Activated CD4-positive, alpha-beta T cell treated with anti-CD3 and anti-CD28 coated beads for 48 hours (primary cell): ENCODE measurements at regions not wholly inside any gene's neighbourhood (a gene's known extent, or its start where the extent isn't known, plus 50 kb on each side); places are given as distances from the start of the nearest gene placed in this dataset.
"Not testable (repeated sequence)": the region's sequence is repeated elsewhere in the genome, so short reads cannot be mapped to it uniquely, and the experiment has no call there.

Experiments used
- DNase-seq: peaks from one replicate; pipeline ENCODE4 v3.0.0-alpha.2; 2020

DNA sequence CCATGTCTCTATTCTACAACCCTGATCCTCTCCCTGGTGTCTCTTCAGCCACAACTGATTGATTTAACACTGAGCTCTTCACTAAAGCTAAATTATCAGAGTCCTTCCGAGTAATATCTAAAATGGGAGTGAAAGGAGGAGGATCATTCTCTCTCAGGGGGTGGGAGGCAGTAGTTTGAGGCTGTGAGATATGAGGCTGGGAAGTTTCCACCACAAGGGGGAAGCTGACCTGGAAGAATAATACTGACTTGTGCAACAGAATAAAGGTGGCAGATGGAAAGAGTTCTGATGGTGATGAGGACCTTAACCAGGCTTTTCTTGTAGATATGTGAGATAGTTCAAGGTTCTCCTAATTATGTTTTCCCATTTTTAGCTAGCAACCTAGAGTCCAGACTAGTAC, 241.6 kb upstream of the VKORC1L1 start:
- not testable (repeated sequence) for DNase-seq

DNA sequence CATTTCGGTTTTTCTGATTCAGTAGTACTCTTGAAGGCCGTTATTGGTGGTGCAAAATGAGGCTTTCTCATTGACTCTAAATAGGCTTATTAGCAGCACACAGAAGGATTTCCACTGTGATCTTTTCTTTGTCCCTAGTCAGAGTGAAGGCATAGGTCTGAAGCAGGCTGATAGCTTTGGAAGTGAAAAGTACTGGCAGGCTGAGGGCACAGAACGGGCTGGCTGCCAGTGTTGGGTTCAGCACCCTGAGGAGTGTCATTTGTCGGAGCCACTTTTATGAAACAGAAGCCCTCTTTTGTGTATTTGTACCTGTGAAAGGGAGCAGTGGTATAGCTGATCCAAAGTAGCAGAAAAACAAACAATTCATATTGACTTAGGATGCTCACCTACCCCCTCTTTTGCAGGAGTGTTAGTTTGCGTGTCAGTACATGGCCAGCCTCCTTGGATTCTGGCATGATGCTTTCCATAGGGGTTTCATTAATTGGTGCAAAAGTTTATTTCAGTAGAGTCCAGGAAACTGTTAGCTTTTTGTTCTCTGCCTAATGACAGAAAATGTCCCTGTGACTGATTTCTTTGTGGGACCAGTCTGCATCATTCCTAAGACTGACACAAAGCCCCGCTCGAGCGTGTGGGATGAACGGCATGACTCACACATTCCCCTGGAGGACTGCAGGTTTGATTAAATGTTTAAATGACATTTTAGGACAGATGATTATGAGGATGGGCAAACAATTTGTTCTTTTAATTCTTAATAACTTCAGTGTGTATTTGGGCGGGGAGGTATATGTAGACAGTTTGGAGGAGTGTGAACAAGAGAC, 239.1 kb upstream of the VKORC1L1 start:
- DNase-seq, result not testable (repeated sequence)

DNA sequence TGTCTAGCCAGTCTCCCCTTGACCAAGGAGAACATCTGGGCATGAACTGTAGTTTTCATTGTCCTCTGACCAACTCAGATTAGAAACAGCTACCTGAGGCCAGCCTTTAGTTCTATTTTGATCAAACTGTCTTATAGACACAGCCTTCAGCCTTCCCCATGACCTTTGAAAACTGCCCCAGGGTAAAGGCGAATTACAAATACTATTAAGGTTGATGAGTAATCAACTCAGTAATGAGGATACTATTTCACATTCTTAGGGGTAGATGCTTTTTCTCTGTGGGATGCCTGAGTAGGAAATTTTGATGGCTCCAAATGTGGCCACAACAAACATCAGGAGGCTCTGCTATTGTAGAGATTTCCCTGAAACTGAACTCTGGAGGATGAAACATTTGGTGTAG, 234.0 kb upstream of the VKORC1L1 start:
- not testable (repeated sequence) for DNase-seq

DNA sequence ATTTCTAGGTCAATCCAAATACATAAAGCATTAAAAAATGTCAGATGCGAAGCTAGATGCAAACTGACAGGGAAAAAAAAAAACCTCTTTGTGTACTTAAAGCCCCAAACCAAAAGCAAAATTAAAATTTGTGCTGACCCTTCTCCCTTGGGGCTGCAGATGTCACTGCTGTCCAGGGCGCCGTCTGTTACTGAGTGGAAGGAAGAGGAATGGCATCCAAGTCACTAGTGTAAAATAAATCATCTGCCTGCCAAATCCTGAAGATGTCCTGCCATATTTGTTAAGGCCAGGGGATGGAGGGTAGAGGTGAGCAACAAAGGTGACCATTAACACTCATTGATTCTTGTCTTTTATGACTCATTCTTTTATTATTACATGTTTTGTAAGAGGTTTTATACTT, 233.2 kb upstream of the VKORC1L1 start:
- not testable (repeated sequence) for DNase-seq

- not testable (repeated sequence) for DNase-seq
Observed at GRCh38 chr7:65643498-65643897, 229.4 kb upstream of the VKORC1L1 start.

GRCh38 chr7:65647153-65647964, 225.5 kb upstream of the VKORC1L1 start:
- not testable (repeated sequence) for DNase-seq

DNA sequence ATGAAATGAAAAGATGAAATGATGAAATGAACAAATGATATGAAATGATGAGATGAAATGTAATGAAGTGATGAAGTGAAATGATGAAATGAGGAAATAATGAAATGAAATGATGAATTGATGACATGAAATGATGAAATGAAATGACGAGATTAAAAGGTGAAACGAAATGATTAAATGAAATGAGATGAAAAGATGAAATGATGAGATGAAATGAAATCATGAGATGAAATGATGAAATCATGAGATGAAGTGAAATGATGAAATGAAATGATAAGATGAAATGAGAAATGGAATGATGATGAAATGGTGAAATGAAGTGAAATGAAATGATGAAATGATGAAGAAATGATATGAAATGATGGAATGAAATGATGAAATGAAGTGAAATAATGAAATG, 221.7 kb upstream of the VKORC1L1 start:
- not testable (repeated sequence) for DNase-seq

DNA sequence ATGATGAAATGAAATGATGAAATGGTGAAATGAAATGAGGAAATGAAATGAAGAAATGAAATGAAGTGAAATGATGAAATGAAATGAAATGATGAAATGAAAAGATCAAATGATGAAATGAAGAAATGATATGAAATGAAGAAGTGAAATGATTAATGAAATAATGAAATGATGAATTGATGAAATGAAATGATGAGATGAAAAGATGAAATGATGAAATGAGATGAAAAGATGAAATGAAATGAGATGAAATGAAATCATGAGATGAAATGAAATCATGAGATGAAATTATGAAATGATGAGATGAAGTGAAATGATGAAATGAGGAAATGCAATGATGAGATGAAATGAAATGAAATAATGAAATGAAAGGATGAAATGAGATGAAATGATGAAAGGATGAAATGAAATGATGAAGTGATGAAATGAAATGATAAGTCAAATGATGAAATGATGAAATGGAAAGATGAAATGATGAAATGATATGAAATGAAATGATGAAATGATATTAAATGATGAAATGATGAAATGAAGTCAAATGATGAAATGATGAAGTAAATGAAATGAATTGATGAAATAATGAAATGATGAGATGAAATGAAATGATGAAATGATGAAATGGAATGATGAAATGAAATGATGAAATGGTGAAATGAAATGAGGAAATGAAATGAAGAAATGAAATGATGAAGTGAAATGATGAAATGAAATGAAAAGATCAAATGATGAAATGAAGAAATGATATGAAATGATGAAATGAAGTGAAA, 220.9 kb upstream of the VKORC1L1 start:
- not testable (repeated sequence) for DNase-seq

DNA sequence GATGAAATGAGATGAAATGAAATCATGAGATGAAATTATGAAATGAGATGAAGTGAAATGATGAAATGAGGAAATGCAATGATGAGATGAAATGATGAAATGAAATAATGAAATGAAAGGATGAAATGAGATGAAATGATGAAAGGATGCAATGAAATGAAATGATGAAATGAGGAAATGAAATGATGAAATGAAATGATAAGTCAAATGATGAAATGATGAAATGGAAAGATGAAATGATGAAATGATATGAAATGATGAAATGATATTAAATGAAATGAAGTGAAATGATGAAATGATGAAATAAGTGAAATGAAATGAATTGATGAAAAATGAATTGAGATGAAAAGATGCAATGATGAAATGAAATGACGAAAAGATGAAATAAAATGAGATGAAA, 220.2 kb upstream of the VKORC1L1 start:
- not testable (repeated sequence) for DNase-seq

- not testable (repeated sequence) for DNase-seq
Observed at GRCh38 chr7:65656494-65657188, 216.2 kb upstream of the VKORC1L1 start.

DNA sequence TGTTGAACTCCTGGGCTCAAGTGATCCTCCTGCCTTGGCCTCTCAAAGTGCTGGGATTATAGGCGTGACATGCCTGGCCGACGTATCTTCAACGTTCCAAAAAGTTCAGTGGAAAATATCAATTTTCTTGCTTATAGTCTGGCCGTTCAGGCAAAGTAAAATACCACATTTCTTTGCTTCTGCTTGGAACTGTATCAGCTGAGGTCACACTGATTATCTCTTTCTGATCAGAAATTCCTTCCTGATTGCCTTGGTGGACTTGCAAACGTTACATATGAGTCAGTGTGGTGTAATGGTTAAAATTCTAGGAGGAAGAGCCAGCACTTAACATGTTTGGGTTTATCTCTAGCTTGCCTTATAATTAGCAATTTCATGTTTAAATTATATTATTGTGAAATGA, 189.5 kb upstream of the VKORC1L1 start:
- not testable (repeated sequence) for DNase-seq

DNA sequence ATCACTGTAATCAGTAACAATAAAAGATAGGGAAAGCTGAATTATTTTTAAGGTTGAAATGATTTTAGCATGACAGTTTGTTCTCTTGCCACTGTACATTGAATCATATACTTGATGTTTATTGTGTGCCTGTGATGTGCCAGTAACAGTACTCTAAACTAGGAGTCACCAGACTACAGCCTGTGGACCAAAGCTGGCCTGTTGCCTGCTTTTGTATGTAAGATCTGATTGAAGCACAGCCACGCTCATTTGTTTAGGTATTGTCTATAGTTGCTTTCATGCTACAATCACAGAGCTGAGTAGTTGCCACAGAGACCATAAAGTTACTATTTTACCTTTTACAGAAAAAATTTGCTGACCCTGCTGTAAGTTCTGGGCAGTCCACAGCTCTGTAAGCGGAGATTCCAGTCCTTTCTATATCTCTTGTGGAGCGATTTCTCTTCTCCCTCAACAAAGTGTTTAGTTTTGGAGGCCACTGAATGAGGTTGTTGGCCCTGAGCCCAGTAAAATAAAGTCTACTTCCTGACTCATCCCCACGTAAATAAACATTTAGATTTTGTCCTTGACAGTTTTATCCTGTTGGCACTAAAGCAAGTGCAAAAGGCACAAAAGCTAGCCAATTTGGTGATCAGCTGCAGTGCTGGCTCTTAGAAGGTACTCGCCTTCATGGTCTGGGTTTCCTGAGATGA, 173.7 kb upstream of the VKORC1L1 start:
- not testable (repeated sequence) for DNase-seq

DNA sequence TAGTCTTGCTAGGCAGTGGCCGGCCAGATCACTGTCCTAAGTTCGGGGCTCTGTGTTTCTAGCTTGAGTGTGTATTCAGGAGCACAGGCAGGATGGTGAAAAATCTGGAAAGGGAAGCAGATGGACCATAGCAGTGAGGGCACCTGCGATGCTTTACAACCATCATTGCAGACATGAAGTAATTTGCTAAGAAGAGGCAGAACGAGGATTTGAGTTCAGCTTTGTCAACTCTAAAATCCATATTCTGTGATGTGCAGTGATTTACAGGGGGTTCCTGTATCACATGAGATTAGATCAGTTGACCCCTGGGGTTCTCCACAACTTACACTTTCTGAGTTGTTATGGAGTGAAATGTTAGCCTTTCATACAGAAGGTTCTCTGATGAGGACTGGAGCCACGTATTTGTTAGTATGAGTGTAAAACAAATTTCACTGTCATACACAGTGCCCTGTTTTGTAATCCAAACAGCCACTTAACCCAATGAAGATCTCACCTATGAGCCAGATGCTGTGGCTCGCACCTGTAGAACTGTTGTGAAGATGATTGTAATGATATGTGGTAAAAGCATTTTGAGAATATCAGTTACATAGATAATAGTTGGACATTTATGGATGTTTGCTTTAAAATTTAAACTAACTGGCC, 173.0 kb upstream of the VKORC1L1 start:
- DNase-seq, result not testable (repeated sequence)

DNA sequence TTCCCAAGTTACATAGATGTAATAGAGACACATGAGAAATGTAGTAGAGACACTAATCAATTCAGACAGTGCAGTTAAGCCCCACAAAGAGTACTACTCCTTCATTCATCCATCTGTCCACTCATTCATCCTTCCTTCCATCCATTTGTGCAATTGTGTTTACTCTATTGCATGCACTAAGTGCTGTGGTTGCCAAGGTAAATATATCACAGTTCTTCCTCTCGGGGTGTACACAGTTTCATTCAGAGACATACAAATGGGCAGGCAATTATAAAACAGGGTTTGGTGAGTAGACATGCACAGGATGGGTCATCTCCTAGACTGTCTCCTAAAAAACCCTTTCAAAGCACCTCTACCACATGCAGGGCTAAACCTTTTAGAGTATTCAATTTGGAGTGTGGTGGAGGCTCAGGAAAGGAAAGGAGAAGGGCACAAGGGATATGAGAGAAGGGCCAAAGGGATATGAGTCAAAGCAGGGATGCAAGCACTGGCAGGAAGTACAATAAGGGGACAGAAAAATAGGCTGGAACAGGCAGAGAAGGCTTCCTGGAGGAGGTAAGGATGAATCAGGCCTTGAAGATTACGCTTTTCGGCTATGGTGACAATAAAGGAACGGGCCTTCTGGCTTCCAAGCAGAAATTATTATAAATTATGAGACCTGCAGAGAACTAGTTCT, 153.6 kb upstream of the VKORC1L1 start:
- not testable (repeated sequence) for DNase-seq

DNA sequence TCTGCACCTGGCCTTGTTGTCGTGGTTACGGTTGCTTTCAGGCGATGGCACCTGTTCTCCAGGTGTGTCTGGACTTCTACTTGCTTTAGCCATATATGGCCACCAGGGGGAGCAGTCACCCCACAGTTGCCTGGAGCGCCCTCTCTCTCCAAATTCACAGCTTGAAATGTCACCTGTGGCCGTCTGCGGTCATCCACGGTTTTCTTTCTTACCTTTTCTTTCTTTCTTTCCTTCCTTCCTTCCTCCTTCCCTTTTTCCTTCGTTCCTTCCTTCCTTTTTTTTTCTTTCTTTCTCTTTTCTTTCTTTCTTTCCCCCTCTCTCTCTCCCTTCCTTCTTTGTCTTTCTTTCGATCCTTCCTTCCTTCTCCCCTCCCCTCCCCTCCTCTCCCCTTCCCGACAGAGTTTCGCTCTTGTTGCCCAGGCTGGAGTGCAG, 150.5 kb upstream of the VKORC1L1 start:
- peak; percentile 72 for DNase-seq

- not testable (repeated sequence) for DNase-seq
Observed at GRCh38 chr7:65727182-65727581, 145.7 kb upstream of the VKORC1L1 start.

DNA sequence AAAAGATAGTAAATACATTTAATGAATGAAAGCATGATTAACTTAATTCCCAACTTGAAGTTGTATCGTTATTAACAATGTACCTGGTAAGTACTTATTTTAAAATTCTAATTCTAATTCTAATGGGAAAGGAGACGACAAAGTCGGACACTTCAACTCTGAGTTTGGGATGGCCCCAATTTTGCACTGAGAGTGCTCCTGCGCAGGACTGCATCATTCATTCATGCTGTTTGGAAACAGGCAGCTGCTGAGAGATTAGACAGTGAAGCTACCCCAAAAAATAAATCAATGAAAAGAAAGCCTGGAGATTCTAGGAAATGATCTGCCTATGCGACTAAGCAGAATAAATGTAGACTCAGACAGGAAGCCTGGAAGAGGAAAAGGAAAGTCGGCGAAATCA, 141.7 kb upstream of the VKORC1L1 start:
- no peak for DNase-seq

- DNase-seq, result peak; percentile 44
Observed at GRCh38 chr7:65731562-65732035, 141.3 kb upstream of the VKORC1L1 start.

DNA sequence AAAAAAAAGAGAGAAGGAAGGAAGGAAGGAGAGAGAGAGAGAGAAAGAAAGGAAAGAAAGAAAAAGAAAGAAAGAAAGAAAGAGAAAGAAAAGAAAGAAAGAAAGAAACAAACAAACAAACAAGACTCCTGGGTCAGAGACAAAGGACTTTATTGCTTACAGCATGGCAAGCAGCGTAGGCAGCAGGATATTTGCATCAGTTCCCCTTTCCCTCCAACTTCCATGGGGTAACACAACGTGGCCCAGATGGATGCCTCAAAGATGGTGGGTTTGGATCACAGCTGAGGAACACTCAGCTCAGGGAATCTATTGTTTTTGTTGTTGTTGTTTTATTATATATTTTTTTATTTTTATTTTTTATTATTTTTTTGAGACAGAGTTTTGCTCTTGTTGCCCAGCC, 128.5 kb upstream of the VKORC1L1 start:
- no peak for DNase-seq

- DNase-seq, result no peak
Observed at GRCh38 chr7:65746398-65746669, 126.5 kb upstream of the VKORC1L1 start.

DNA sequence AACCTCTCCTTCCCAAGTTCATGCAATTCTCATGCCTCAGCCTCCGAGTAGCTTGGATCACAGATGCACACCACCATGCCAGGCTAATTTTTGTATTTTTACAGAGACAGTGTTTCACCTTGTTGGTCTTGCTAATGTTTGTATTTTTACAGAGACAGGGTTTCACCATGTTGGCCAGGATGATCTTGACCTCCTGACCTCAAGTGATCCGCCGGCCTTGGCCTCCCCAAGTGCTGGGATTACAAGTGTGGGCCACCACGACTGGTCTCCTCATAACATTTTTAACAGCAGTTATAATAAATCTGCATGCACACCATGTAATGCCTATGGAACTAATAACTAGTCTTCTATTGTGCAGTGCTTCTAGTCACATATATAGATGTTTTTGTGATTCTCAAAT, 123.8 kb upstream of the VKORC1L1 start:
- DNase-seq, result no peak
